H1 (cell line): ENCODE measurements at regions not wholly inside any gene's neighbourhood (a gene's known extent, or its start where the extent isn't known, plus 50 kb on each side); places are given as distances from the start of the nearest gene placed in this dataset.
A peak's percentile ranks its signal among the peaks of the same experiment; 100 is the strongest.

ENCODE experiments used
- CTCF ChIA-PET: fragments of 300-600 bp; sonication (Branson Sonifier 250); formaldehyde crosslinking; loops from one replicate; lab custom pipeline; 2021; ENCODE audit not compliant: partially characterized antibody; lab: Charles Lee
- POLR2A ChIA-PET: fragments of 300-600 bp; sonication (Branson Sonifier 250); formaldehyde crosslinking; loops from one replicate; lab custom pipeline; 2021; ENCODE audit warnings: inconsistent platforms; ENCODE audit not compliant: partially characterized antibody; lab: Charles Lee
- DNase-seq, 2 experiments: peaks; one replicate each; pipeline versions ENCODE4 v3.0.0 to v3.0.0-alpha.2; 2010 to 2022; ENCODE audit warnings: low spot score in 2 of 2, low read depth in 1 of 2, mixed read lengths in 1 of 2
- FAIRE-seq: peaks from 2 replicates; lab custom pipeline; 2011; peaks lifted over from hg19 to GRCh38; lab: Jason Lieb, UNC
- H2AFZ ChIP-seq: 2 replicates; pipeline ENCODE4 v1.8.1; 2012; ENCODE audit warnings: low read length, inconsistent platforms
- H2AK5ac ChIP-seq: 2 replicates; pipeline ENCODE4 v1.6.1; 2013; ENCODE audit warnings: low read depth, low read length
- H2BK120ac ChIP-seq: replicated peaks from 2 replicates; pipeline ENCODE3; 2013; ENCODE audit warnings: low read depth, low read length, inconsistent platforms
- H2BK12ac ChIP-seq: 2 replicates; pipeline ENCODE4 v1.6.1; 2013; ENCODE audit warnings: low read depth, low read length
- H2BK15ac ChIP-seq: 2 replicates; pipeline ENCODE4 v1.6.1; 2013; ENCODE audit warnings: low read length
- H2BK20ac ChIP-seq: 2 replicates; pipeline ENCODE4 v1.6.1; 2013; ENCODE audit warnings: low read length
- H2BK5ac ChIP-seq: 2 replicates; pipeline ENCODE4 v1.6.1; 2013; ENCODE audit warnings: low read depth, low read length
- H3K14ac ChIP-seq: 2 replicates; pipeline ENCODE4 v1.6.1; 2013; ENCODE audit warnings: inconsistent platforms; ENCODE audit not compliant: insufficient read length
- H3K18ac ChIP-seq: 2 replicates; pipeline ENCODE4 v1.6.1; 2013; ENCODE audit warnings: low read length; ENCODE audit errors: extremely low read depth
- H3K23ac ChIP-seq: 2 replicates; pipeline ENCODE4 v1.6.1; 2013; ENCODE audit warnings: inconsistent platforms; ENCODE audit not compliant: insufficient read length
- H3K23me2 ChIP-seq: 2 replicates; pipeline ENCODE4 v1.6.1; 2013; ENCODE audit warnings: low read depth, low read length
- H3K27ac ChIP-seq: 2 replicates; pipeline ENCODE4 v1.6.1; 2011; ENCODE audit warnings: low read depth, low read length, inconsistent platforms
- H3K27me3 ChIP-seq, 4 experiments: replicated peaks in 1 of 4; 1 replicate in 1 of 4; 2 replicates in 3 of 4; pipeline versions ENCODE4 v1.6.1 to v1.8.1; 2011 to 2013; ENCODE audit warnings: low read length in 3 of 4, mild to moderate bottlenecking in 3 of 4, inconsistent platforms in 2 of 4, mixed read lengths in 2 of 4, moderate library complexity in 1 of 4; ENCODE audit not compliant: control insufficient read depth in 3 of 4, insufficient read depth in 3 of 4; ENCODE audit errors: extremely low read depth in 1 of 4
- H3K36me3 ChIP-seq, 4 experiments: 2 replicates each; pipeline versions ENCODE4 v1.6.1 to v1.8.1; 2011 to 2013; ENCODE audit warnings: mild to moderate bottlenecking in 4 of 4, low read length in 3 of 4, moderate library complexity in 2 of 4, control low read depth in 1 of 4, inconsistent platforms in 1 of 4; ENCODE audit not compliant: insufficient read depth in 4 of 4, control insufficient read depth in 2 of 4
- H3K4ac ChIP-seq: replicated peaks from 2 replicates; pipeline ENCODE3; 2013; ENCODE audit warnings: low read length, low read depth, mixed read lengths, inconsistent platforms; ENCODE audit not compliant: insufficient read length
- H3K4me1 ChIP-seq, 4 experiments: replicated peaks in 1 of 4; 1 replicate in 1 of 4; 2 replicates in 3 of 4; pipeline versions ENCODE4 v1.6.1 to v1.8.1; 2011 to 2013; ENCODE audit warnings: low read length in 3 of 4, inconsistent platforms in 2 of 4, mixed read lengths in 1 of 4; ENCODE audit not compliant: insufficient read depth in 4 of 4, control insufficient read depth in 3 of 4
- H3K4me2 ChIP-seq, 2 experiments: 2 replicates each; pipeline versions ENCODE4 v1.6.1 to v1.8.1; 2011 to 2013; ENCODE audit warnings: low read depth in 2 of 2, low read length in 2 of 2, control low read depth in 1 of 2, inconsistent platforms in 1 of 2, mild to moderate bottlenecking in 1 of 2; ENCODE audit not compliant: insufficient read depth in 1 of 2
- H3K4me3 ChIP-seq, 4 experiments: fragments of 200-600, 300-600 bp in 1 of 4; sonication (generic), shearing (Covaris generic), sonication (Bioruptor Twin) in 1 of 4; 2 replicates each; pipeline versions ENCODE4 v1.5.1 to v1.8.1; 2011 to 2016; ENCODE audit warnings: low read length in 4 of 4, low read depth in 3 of 4, control low read depth in 2 of 4, inconsistent platforms in 2 of 4, mild to moderate bottlenecking in 2 of 4, mixed read lengths in 1 of 4, moderate library complexity in 1 of 4; ENCODE audit not compliant: insufficient read depth in 2 of 4; ENCODE audit errors: extremely low read depth in 1 of 4
- H3K56ac ChIP-seq: replicated peaks from 2 replicates; pipeline ENCODE3; 2013; ENCODE audit warnings: low read depth, mild to moderate bottlenecking, mixed read lengths, low read length, inconsistent platforms; ENCODE audit not compliant: insufficient read length
- H3K79me1 ChIP-seq: 2 replicates; pipeline ENCODE4 v1.6.1; 2013; ENCODE audit warnings: low read depth, low read length, control low read depth
- H3K79me2 ChIP-seq, 2 experiments: 2 replicates each; pipeline versions ENCODE4 v1.6.1 to v1.8.1; 2012 to 2013; ENCODE audit warnings: low read length in 2 of 2, mild to moderate bottlenecking in 2 of 2, inconsistent platforms in 1 of 2; ENCODE audit not compliant: insufficient read depth in 2 of 2, control insufficient read depth in 1 of 2
- H3K9ac ChIP-seq, 4 experiments: replicated peaks in 1 of 4; 1 replicate in 1 of 4; 2 replicates in 3 of 4; pipeline versions ENCODE4 v1.6.1 to v1.8.1; 2011 to 2013; ENCODE audit warnings: low read depth in 3 of 4, low read length in 3 of 4, control low read depth in 2 of 4, mild to moderate bottlenecking in 2 of 4, moderate library complexity in 2 of 4, inconsistent platforms in 1 of 4; ENCODE audit errors: extremely low read depth in 1 of 4
- H3K9me3 ChIP-seq, 2 experiments: 2 replicates each; pipeline versions ENCODE4 v1.6.1 to v1.8.1; 2012 to 2013; ENCODE audit warnings: mild to moderate bottlenecking in 2 of 2, moderate library complexity in 2 of 2, control low read depth in 1 of 2, inconsistent platforms in 1 of 2, low read depth in 1 of 2, low read length in 1 of 2, mixed read lengths in 1 of 2; ENCODE audit not compliant: insufficient read depth in 2 of 2
- H4K20me1 ChIP-seq, 2 experiments: replicated peaks in 1 of 2; 2 replicates each; pipeline versions ENCODE3 to v1.8.1; 2011 to 2013; ENCODE audit warnings: inconsistent platforms in 2 of 2, low read length in 2 of 2, mild to moderate bottlenecking in 1 of 2; ENCODE audit not compliant: insufficient read depth in 2 of 2, control insufficient read depth in 1 of 2
- H4K5ac ChIP-seq: 2 replicates; pipeline ENCODE4 v1.6.1; 2013; ENCODE audit warnings: low read length, low read depth, mixed read lengths, inconsistent platforms; ENCODE audit not compliant: insufficient read length
- H4K8ac ChIP-seq: 2 replicates; pipeline ENCODE4 v1.8.0; 2013; ENCODE audit warnings: mild to moderate bottlenecking, moderate library complexity, low read length, inconsistent platforms; ENCODE audit not compliant: insufficient read depth; ENCODE audit errors: extremely low read depth
- H4K91ac ChIP-seq: replicated peaks from 2 replicates; pipeline ENCODE3; 2013; ENCODE audit warnings: low read length, mixed read lengths, inconsistent platforms; ENCODE audit not compliant: insufficient read length
- RXRA ChIP-seq: IDR thresholded peaks from 2 replicates; pipeline ENCODE4 v1.6.1; 2011; ENCODE audit warnings: low read depth, mild to moderate bottlenecking, low read length, moderate library complexity; ENCODE audit not compliant: insufficient read depth
- TEAD4 ChIP-seq: IDR thresholded peaks from 2 replicates; pipeline ENCODE4 v1.6.1; 2012; ENCODE audit warnings: low read depth, low read length, inconsistent platforms, mixed read lengths
- WGBS, 2 experiments: shearing (Covaris generic) in 1 of 2; methylation state at CpG; one replicate each; pipeline versions ENCODE4 v1.1.6 to v1.1.7; 2013 to 2015; ENCODE audit warnings: low lambda C conversion rate in 2 of 2, mixed read lengths in 2 of 2, inconsistent platforms in 1 of 2, low coverage in 1 of 2, missing lambda C conversion rate in 1 of 2; ENCODE audit not compliant: insufficient replicate concordance in 2 of 2, insufficient coverage in 1 of 2, insufficient read length in 1 of 2; ENCODE audit errors: extremely low coverage in 1 of 2, missing lambda C conversion rate in 1 of 2; 5-methylcytosine and 5-hydroxymethylcytosine counted together

DNA sequence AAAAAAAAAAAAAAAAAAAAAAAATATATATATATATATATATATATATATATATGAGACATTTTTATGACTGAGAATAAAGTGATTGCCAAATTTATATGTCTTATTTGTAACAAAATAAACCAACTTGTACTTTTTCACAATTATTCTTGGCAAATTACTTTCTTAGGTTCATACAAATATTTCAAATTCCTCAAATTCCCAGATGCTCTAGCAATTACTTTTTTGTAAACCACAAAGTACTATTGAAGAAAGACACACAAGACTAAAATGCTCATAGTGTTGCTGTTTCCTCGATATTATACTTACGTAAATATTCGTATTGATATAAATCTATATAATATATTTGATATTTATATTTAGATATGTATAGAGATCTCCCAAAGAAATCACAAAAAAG lies 390.0 kb downstream of the FAT4 start:
- 59% methylated on average over 3 of the region's 3 CpGs; no CpG with 5 or more reads in 1 of the 2 experiments for WGBS, 2 experiments
- H3K79me2 ChIP-seq: no peaks in the 10 kb centered on the region

More for the DNA sequence above, 390.0 kb downstream of the FAT4 start:
- Histone ChIP-seq H2BK15ac (no peak overlapping the region), H3K9ac (no peak overlapping the region), H4K5ac (peak overlapping the region; percentile 72), H3K79me1 (no peaks in the 10 kb centered on the region), H2BK120ac (no peak overlapping the region), H2BK20ac (no peak overlapping the region), H2AK5ac (no peak overlapping the region), H3K9me3 (no peaks in the 10 kb centered on the region), H2AFZ (no peak overlapping the region), H3K23me2 (no peaks in the 10 kb centered on the region; the same call in 1 of the 2 replicates), H3K27ac (no peak overlapping the region), H3K18ac (no peak overlapping the region), H2BK5ac (no peak overlapping the region), H4K20me1 (no peaks in the 10 kb centered on the region), H3K4me2 (no peak overlapping the region), H4K91ac (no peak overlapping the region), H3K23ac (no peak overlapping the region), H3K4ac (no peak overlapping the region), H3K4me1 (no peaks in the 10 kb centered on the region), H2BK12ac (no peak overlapping the region), H3K36me3 (no peaks in the 10 kb centered on the region; a peak in 1 of 8 replicates), H3K14ac (no peak overlapping the region), H3K27me3 (no peaks in the 10 kb centered on the region), H3K4me3 (no peak overlapping the region), H3K56ac (no peak overlapping the region), H4K8ac (no peak overlapping the region)
- DNase-seq: no peak
- TF ChIP-seq RXRA (no peak), TEAD4 (peak; percentile 39; the same call in 1 of the 2 replicates)
- no peak for FAIRE-seq
- CTCF ChIA-PET: no interaction called here
- POLR2A ChIA-PET: no interaction called here
